ENCODE measurements at regions not wholly inside any gene's neighbourhood (a gene's known extent, or its start where the extent isn't known, plus 50 kb on each side); places are given as distances from the start of the nearest gene placed in this dataset.

DNA sequence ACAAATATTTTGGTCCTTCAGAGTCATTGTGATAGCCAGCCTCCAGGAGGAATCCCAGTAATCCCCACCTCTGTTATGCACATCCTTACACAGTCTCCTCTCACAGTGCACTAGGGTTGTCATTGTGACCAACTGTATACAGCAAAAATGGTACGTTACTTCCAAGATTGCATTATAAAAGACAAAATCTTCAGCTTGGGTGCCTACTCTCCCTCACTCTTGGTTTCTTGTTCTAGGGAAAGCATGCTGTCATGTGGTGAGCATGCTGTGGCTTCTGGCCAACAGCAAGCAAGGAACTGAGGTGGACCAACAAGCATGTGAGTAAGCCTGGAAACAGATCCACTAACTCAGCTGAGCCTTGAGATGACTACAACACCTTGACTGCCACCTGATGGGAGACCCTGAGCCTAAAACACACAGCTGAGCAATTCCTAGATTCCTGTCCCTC is 130.1 kb upstream of the DST start:
- Histone ChIP-seq H2BK15ac (ENCODE audit: low read depth, low read length) (no peak overlapping the region; the same call in 1 of the 2 replicates), H3K4me2 (ENCODE audit: insufficient read depth, insufficient read length, low read length) (no peak overlapping the region), H4K5ac (ENCODE audit: insufficient read length, low read depth, low read length) (no peak overlapping the region), H4K20me1 (ENCODE audit: control insufficient read depth, insufficient read depth, insufficient read length) (no peaks in the 10 kb centered on the region), H3K9me3 (ENCODE audit: control insufficient read depth, low read depth, low read length) (no peaks in the 10 kb centered on the region), H2BK20ac (ENCODE audit: low read depth, low read length, poor library complexity, severe bottlenecking) (no peak overlapping the region), H2BK12ac (ENCODE audit: insufficient read length, low read depth, low read length) (no peak overlapping the region), H4K8ac (replicated peaks; ENCODE audit: insufficient read length, low read depth, low read length) (no peak overlapping the region), H3K23ac (ENCODE audit: insufficient read length, low read depth, low read length) (no peak overlapping the region), H3K79me2 (ENCODE audit: insufficient read depth, low read length) (peaks cover 18% of the 10 kb centered on the region; the same call in 1 of the 2 replicates), H3K4me1 (ENCODE audit: insufficient read depth, low read length) (peaks cover 12% of the 10 kb centered on the region; the same call in 1 of the 2 replicates), H3K14ac (ENCODE audit: insufficient read depth, low read length) (peak overlapping the region; percentile 16; the same call in 1 of the 2 replicates), H3K27ac (ENCODE audit: insufficient read length, low read depth, low read length) (peak overlapping the region; percentile 63), H4K91ac (ENCODE audit: insufficient read length, low read depth, low read length) (no peak overlapping the region), H3K23me2 (ENCODE audit: insufficient read length, low read depth, low read length, poor library complexity, severe bottlenecking) (no peaks in the 10 kb centered on the region), H2BK5ac (ENCODE audit: insufficient read length, low read length) (no peak overlapping the region), H3K18ac (ENCODE audit: insufficient read length, low read depth, low read length) (no peak overlapping the region), H3T11ph (ENCODE audit: low read length) (no peak overlapping the region), H2BK120ac (ENCODE audit: low read depth, low read length, poor library complexity, severe bottlenecking) (no peak overlapping the region), H3K56ac (ENCODE audit: insufficient read length, low read depth, low read length) (no peak overlapping the region), H3K4ac (ENCODE audit: low read depth, low read length) (no peak overlapping the region), H2AK5ac (ENCODE audit: insufficient read length, low read length) (peak overlapping the region; percentile 7), H2AFZ (ENCODE audit: low read length) (no peak overlapping the region), H3K9ac (ENCODE audit: extremely low read depth, insufficient read length, low read length) (no peak overlapping the region), H3K27me3 (ENCODE audit: insufficient read depth, low read length) (no peaks in the 10 kb centered on the region), H3K79me1 (ENCODE audit: insufficient read depth, low read depth, low read length, poor library complexity, severe bottlenecking) (peaks cover 5% of the 10 kb centered on the region)
- peaks cover 60 to 69% of the 10 kb centered on the region in 2 experiments for H3K4me1 Mint-ChIP-seq
- peak; percentile 49 for DNase-seq
- no peaks in the 10 kb centered on the region for H3K9me3 Mint-ChIP-seq
- peaks cover 3 to 5% (median 5%) of the 10 kb centered on the region in 3 experiments; a peak in 6 of 7 replicates for H3K36me3 Mint-ChIP-seq (ENCODE audit: insufficient read depth in 1 of 3, low read depth in 3 of 3)
- peak overlapping the region in 1 of 2 experiments; percentile 49; a peak in 1 of 5 replicates for H3K4me3 Mint-ChIP-seq
- H3K27ac Mint-ChIP-seq, result peak overlapping the region; percentile 60 to 95 (median 82); a peak in 5 of 7 replicates
- WGBS (ENCODE audit: extremely low coverage, insufficient read length, low lambda C conversion rate), result no CpG with 5 or more reads among the region's 1 CpG
- TF ChIP-seq, protein P1, sequence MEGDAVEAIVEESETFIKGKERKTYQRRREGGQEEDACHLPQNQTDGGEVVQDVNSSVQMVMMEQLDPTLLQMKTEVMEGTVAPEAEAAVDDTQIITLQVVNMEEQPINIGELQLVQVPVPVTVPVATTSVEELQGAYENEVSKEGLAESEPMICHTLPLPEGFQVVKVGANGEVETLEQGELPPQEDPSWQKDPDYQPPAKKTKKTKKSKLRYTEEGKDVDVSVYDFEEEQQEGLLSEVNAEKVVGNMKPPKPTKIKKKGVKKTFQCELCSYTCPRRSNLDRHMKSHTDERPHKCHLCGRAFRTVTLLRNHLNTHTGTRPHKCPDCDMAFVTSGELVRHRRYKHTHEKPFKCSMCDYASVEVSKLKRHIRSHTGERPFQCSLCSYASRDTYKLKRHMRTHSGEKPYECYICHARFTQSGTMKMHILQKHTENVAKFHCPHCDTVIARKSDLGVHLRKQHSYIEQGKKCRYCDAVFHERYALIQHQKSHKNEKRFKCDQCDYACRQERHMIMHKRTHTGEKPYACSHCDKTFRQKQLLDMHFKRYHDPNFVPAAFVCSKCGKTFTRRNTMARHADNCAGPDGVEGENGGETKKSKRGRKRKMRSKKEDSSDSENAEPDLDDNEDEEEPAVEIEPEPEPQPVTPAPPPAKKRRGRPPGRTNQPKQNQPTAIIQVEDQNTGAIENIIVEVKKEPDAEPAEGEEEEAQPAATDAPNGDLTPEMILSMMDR (conservative IDR thresholded peaks at IDR 0.05), result 0 out of 3 replicates have a peak, but pooled peaks have one; percentile 11
- no peaks in the 10 kb centered on the region for H3K27me3 Mint-ChIP-seq (ENCODE audit: low read depth)
